ENCODE measurements at regions not wholly inside any gene's neighbourhood (a gene's known extent, or its start where the extent isn't known, plus 50 kb on each side); places are given as distances from the start of the nearest gene placed in this dataset.
"Not testable (repeated sequence)": the region's sequence is repeated elsewhere in the genome, so short reads cannot be mapped to it uniquely, and the experiment has no call there.

DNA sequence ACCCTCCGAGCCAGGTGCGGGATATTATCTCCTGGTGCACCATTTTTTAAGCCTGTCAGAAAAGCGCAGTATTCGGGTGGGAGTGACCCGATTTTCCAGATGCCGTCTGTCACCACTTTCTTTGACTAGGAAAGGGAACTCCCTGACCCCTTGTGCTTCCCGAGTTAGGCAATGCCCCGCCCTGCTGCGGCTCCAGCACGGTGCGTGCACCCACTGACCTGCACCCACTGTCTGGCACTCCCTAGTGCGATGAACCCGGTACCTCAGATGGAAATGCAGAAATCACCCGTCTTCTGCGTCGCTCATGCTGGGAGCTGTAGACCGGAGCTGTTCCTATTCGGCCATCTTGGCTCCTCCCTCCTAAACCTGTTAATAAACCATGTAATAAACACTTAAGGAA, 522.5 kb upstream of the COBL start:
- H3K4me1 ChIP-seq (replicated peaks in 1 of 4; ENCODE audit: control insufficient read depth in 3 of 4, insufficient read depth in 4 of 4, low read length in 3 of 4); H4K91ac ChIP-seq (replicated peaks; ENCODE audit: insufficient read length, low read length); H3K14ac ChIP-seq (ENCODE audit: insufficient read length); H2BK120ac ChIP-seq (replicated peaks; ENCODE audit: low read depth, low read length); H3K23me2 ChIP-seq (ENCODE audit: low read depth, low read length); H3K23ac ChIP-seq (ENCODE audit: insufficient read length); H3K18ac ChIP-seq (ENCODE audit: extremely low read depth, low read length); H3K4me3 ChIP-seq (ENCODE audit: extremely low read depth in 1 of 4, insufficient read depth in 2 of 4, low read depth in 3 of 4, low read length in 4 of 4); H3K27me3 ChIP-seq (replicated peaks in 1 of 4; ENCODE audit: control insufficient read depth in 3 of 4, extremely low read depth in 1 of 4, insufficient read depth in 3 of 4, low read length in 3 of 4); H3K4me2 ChIP-seq (ENCODE audit: insufficient read depth in 1 of 2, low read depth in 2 of 2, low read length in 2 of 2); H4K20me1 ChIP-seq (replicated peaks in 1 of 2; ENCODE audit: control insufficient read depth in 1 of 2, insufficient read depth in 2 of 2, low read length in 2 of 2); H4K5ac ChIP-seq (ENCODE audit: insufficient read length, low read depth, low read length); H3K56ac ChIP-seq (replicated peaks; ENCODE audit: insufficient read length, low read depth, low read length); DNase-seq (ENCODE audit: low read depth in 1 of 2, low spot score in 2 of 2); H2BK20ac ChIP-seq (ENCODE audit: low read length); H3K27ac ChIP-seq (ENCODE audit: low read depth, low read length); H2BK12ac ChIP-seq (ENCODE audit: low read depth, low read length); H3K9me3 ChIP-seq (ENCODE audit: insufficient read depth in 2 of 2, low read depth in 1 of 2, low read length in 1 of 2); H2BK15ac ChIP-seq (ENCODE audit: low read length); H2BK5ac ChIP-seq (ENCODE audit: low read depth, low read length); H2AFZ ChIP-seq (ENCODE audit: low read length); POLR2A ChIA-PET (ENCODE audit: partially characterized antibody); FAIRE-seq; H3K9ac ChIP-seq (replicated peaks in 1 of 4; ENCODE audit: extremely low read depth in 1 of 4, low read depth in 3 of 4, low read length in 3 of 4); H2AK5ac ChIP-seq (ENCODE audit: low read depth, low read length); H3K36me3 ChIP-seq (ENCODE audit: control insufficient read depth in 2 of 4, insufficient read depth in 4 of 4, low read length in 3 of 4); H4K8ac ChIP-seq (ENCODE audit: extremely low read depth, insufficient read depth, low read length); H3K79me1 ChIP-seq (ENCODE audit: low read depth, low read length); H3K79me2 ChIP-seq (ENCODE audit: control insufficient read depth in 1 of 2, insufficient read depth in 2 of 2, low read length in 2 of 2); H3K4ac ChIP-seq (replicated peaks; ENCODE audit: insufficient read length, low read depth, low read length): not testable (repeated sequence)
- CTCF ChIA-PET (ENCODE audit: partially characterized antibody) = interaction anchor here (0.9 kb wide), 1 partner anchor 9 kb away, joined by 3 read pairs; no protein-coding TSS in a partner anchor
- 95% methylated on average over 18 of the region's 18 CpGs; no CpG with 5 or more reads in 1 of the 2 experiments for WGBS, 2 experiments (ENCODE audit: extremely low coverage in 1 of 2, insufficient coverage in 1 of 2, insufficient read length in 1 of 2, insufficient replicate concordance in 2 of 2, low coverage in 1 of 2, low lambda C conversion rate in 2 of 2, missing lambda C conversion rate in 1 of 2)

Measured in H1 (cell line).